GM11168 (cell line): ENCODE measurements at regions not wholly inside any gene's neighbourhood (a gene's known extent, or its start where the extent isn't known, plus 50 kb on each side); places are given as distances from the start of the nearest gene placed in this dataset.

Experiments used
- in situ Hi-C: fragments of 300-500 bp; cut with MboI; formaldehyde crosslinking; loops from one replicate; pipeline ENCODE4 v1.12.0; 2022; ENCODE audit warnings: low sequenced_read_pairs; ENCODE audit not compliant: unreplicated experiment

GRCh38 chr1:56029319-56030003, 549.9 kb downstream of the PLPP3 start:
- in situ Hi-C loops, result no loop called here

GRCh38 chr1:56028911-56029310, 550.5 kb downstream of the PLPP3 start:
- in situ Hi-C loops, result no loop called here

- in situ Hi-C loops, result no loop called here
Observed at GRCh38 chr1:56028244-56028643, 551.1 kb downstream of the PLPP3 start.

GRCh38 chr1:56025942-56026341, 553.4 kb downstream of the PLPP3 start:
- in situ Hi-C loops, result no loop called here

- in situ Hi-C loops, result no loop called here
Observed at GRCh38 chr1:56024155-56024554, 555.2 kb downstream of the PLPP3 start.

GRCh38 chr1:56019922-56020321, 559.4 kb downstream of the PLPP3 start:
- in situ Hi-C loops, result no loop called here

- in situ Hi-C loops, result no loop called here
Observed at GRCh38 chr1:56019472-56019871, 559.9 kb downstream of the PLPP3 start.

GRCh38 chr1:56017336-56017735, 562.0 kb downstream of the PLPP3 start:
- in situ Hi-C loops, result no loop called here

GRCh38 chr1:56003846-56004245, 575.5 kb downstream of the PLPP3 start:
- in situ Hi-C loops, result no loop called here

- in situ Hi-C loops, result no loop called here
Observed at GRCh38 chr1:56002231-56002630, 577.1 kb downstream of the PLPP3 start.

- in situ Hi-C loops, result no loop called here
Observed at GRCh38 chr1:56000424-56000823, 578.9 kb downstream of the PLPP3 start.

GRCh38 chr1:55997536-55997935, 581.8 kb downstream of the PLPP3 start:
- in situ Hi-C loops, result no loop called here

- in situ Hi-C loops, result no loop called here
Observed at GRCh38 chr1:55993646-55994318, 585.6 kb downstream of the PLPP3 start.

GRCh38 chr1:55990007-55990406, 589.4 kb downstream of the PLPP3 start:
- in situ Hi-C loops, result no loop called here

GRCh38 chr1:55988963-55989452, 590.4 kb downstream of the PLPP3 start:
- in situ Hi-C loops, result no loop called here

GRCh38 chr1:55987491-55988249, 591.7 kb downstream of the PLPP3 start:
- in situ Hi-C loops, result no loop called here

GRCh38 chr1:55986003-55986402, 593.4 kb downstream of the PLPP3 start:
- in situ Hi-C loops, result no loop called here

- in situ Hi-C loops, result no loop called here
Observed at GRCh38 chr1:55981010-55981650, 598.2 kb downstream of the PLPP3 start.

GRCh38 chr1:55980582-55980981, 598.8 kb downstream of the PLPP3 start:
- in situ Hi-C loops, result no loop called here

- in situ Hi-C loops, result no loop called here
Observed at GRCh38 chr1:55974714-55975441, 604.5 kb downstream of the PLPP3 start.
